IMR-90 (cell line): ENCODE measurements at regions not wholly inside any gene's neighbourhood (a gene's known extent, or its start where the extent isn't known, plus 50 kb on each side); places are given as distances from the start of the nearest gene placed in this dataset.

ENCODE experiments used
- ATAC-seq: fragments of 200-7000 bp; cut with Tn5 transposase; 2 replicates; pipeline ENCODE4 v1.9.1; 2020; ENCODE audit warnings: low read depth, mild to moderate bottlenecking, moderate library complexity
- BruUV-seq: library from RNA; stranded (reverse); fragments of 400-500 nt; replicated peaks from 2 replicates; lab custom pipeline; 2021; lab: Mats Ljungman, UMichigan
- CTCF ChIA-PET: fragments of 300-600 bp; formaldehyde crosslinking; extraction: SDS; loops from one replicate; lab custom pipeline; 2021; ENCODE audit warnings: antibody characterized with exemption; lab: Yijun Ruan, JAX
- POLR2A ChIA-PET: fragments of 300-600 bp; sonication (Branson Sonifier 250); formaldehyde crosslinking; loops from one replicate; lab custom pipeline; 2022; ENCODE audit warnings: antibody characterized with exemption; ENCODE audit not compliant: unreplicated experiment; lab: Charles Lee
- DNase-seq: peaks from one replicate; pipeline ENCODE4 v3.0.0; 2013
- H2AFZ ChIP-seq: replicated peaks from 2 replicates; pipeline ENCODE3; 2013; ENCODE audit warnings: low read length, mild to moderate bottlenecking; ENCODE audit not compliant: poor library complexity
- H2AK5ac ChIP-seq: 2 replicates; pipeline ENCODE4 v1.6.1; 2013; ENCODE audit warnings: low read depth, low read length, inconsistent platforms
- H2AK9ac ChIP-seq: replicated peaks from 2 replicates; pipeline ENCODE3; 2013; ENCODE audit warnings: mild to moderate bottlenecking, low read depth, low read length, moderate library complexity; ENCODE audit not compliant: poor library complexity
- H2BK120ac ChIP-seq: 2 replicates; pipeline ENCODE4 v1.6.1; 2013; ENCODE audit warnings: low read depth, low read length, inconsistent platforms
- H2BK15ac ChIP-seq: 3 replicates; pipeline ENCODE4 v1.6.1; 2013; ENCODE audit warnings: low read depth, low read length, inconsistent platforms
- H2BK20ac ChIP-seq: 2 replicates; pipeline ENCODE4 v1.6.1; 2013; ENCODE audit warnings: low read depth, mild to moderate bottlenecking, inconsistent platforms, low read length, moderate library complexity
- H2BK5ac ChIP-seq: 2 replicates; pipeline ENCODE4 v1.6.1; 2013; ENCODE audit warnings: mild to moderate bottlenecking, low read depth, low read length, inconsistent platforms; ENCODE audit not compliant: poor library complexity, severe bottlenecking
- H3K14ac ChIP-seq: replicated peaks from 2 replicates; pipeline ENCODE4 v1.6.1; 2013; ENCODE audit warnings: low read depth, low read length, inconsistent platforms
- H3K18ac ChIP-seq: 2 replicates; pipeline ENCODE4 v1.6.1; 2013; ENCODE audit warnings: low read depth, low read length, control low read depth
- H3K23ac ChIP-seq: 2 replicates; pipeline ENCODE4 v1.6.1; 2013; ENCODE audit warnings: low read depth, low read length, inconsistent platforms
- H3K27ac ChIP-seq: 2 replicates; pipeline ENCODE4 v1.5.1; 2013; ENCODE audit warnings: mild to moderate bottlenecking, control low read depth, low read length; ENCODE audit not compliant: insufficient read depth
- H3K27me3 ChIP-seq: 2 replicates; pipeline ENCODE4 v1.6.1; 2013; ENCODE audit warnings: low read length; ENCODE audit not compliant: control insufficient read depth, insufficient read depth
- H3K36me3 ChIP-seq: 2 replicates; pipeline ENCODE4 v1.6.1; 2013; ENCODE audit warnings: low read length, mixed read lengths; ENCODE audit not compliant: control insufficient read depth, insufficient read depth
- H3K4ac ChIP-seq: 2 replicates; pipeline ENCODE4 v1.6.1; 2013; ENCODE audit warnings: low read depth, low read length, inconsistent platforms
- H3K4me1 ChIP-seq: 2 replicates; pipeline ENCODE4 v1.6.1; 2013; ENCODE audit warnings: low read length, mixed read lengths; ENCODE audit not compliant: control insufficient read depth, insufficient read depth
- H3K4me2 ChIP-seq: 2 replicates; pipeline ENCODE4 v1.6.1; 2013; ENCODE audit warnings: low read depth, mild to moderate bottlenecking, control low read depth, low read length, moderate library complexity
- H3K4me3 ChIP-seq: 2 replicates; pipeline ENCODE4 v1.5.1; 2013; ENCODE audit warnings: low read depth, mild to moderate bottlenecking, control low read depth, low read length, moderate library complexity; ENCODE audit not compliant: insufficient read depth
- H3K56ac ChIP-seq: 2 replicates; pipeline ENCODE4 v1.6.1; 2013; ENCODE audit warnings: low read length, inconsistent platforms; ENCODE audit not compliant: insufficient read depth; ENCODE audit errors: extremely low read depth
- H3K79me1 ChIP-seq, 2 experiments: 2 replicates each; pipeline ENCODE4 v1.6.1; 2013; ENCODE audit warnings: low read length in 2 of 2, inconsistent platforms in 1 of 2, low read depth in 1 of 2
- H3K9ac ChIP-seq: 2 replicates; pipeline ENCODE4 v1.6.1; 2013; ENCODE audit warnings: low read depth, low read length, control low read depth
- H3K9me1 ChIP-seq: 2 replicates; pipeline ENCODE4 v1.6.1; 2013; ENCODE audit warnings: low read length, inconsistent platforms; ENCODE audit not compliant: insufficient read depth
- H3K9me3 ChIP-seq: 2 replicates; pipeline ENCODE4 v1.6.1; 2013; ENCODE audit warnings: low read length; ENCODE audit not compliant: control insufficient read depth, insufficient read depth
- H4K20me1 ChIP-seq: 2 replicates; pipeline ENCODE4 v1.6.1; 2013; ENCODE audit warnings: low read length, inconsistent platforms; ENCODE audit not compliant: insufficient read depth
- H4K5ac ChIP-seq: 2 replicates; pipeline ENCODE4 v1.6.1; 2013; ENCODE audit warnings: mild to moderate bottlenecking, low read depth, low read length, control low read depth
- H4K8ac ChIP-seq, 2 experiments: 2 replicates each; pipeline ENCODE4 v1.6.1; 2013; ENCODE audit warnings: low read depth in 2 of 2, low read length in 2 of 2, control low read depth in 1 of 2, inconsistent platforms in 1 of 2
- H4K91ac ChIP-seq: 2 replicates; pipeline ENCODE4 v1.6.1; 2013; ENCODE audit warnings: low read depth, low read length, inconsistent platforms; ENCODE audit not compliant: insufficient read depth
- BHLHE40 ChIP-seq: fragments of 150-350 bp; IDR thresholded peaks from 2 replicates; pipeline ENCODE4 v1.6.1; 2016; ENCODE audit warnings: mild to moderate bottlenecking, low read depth, low read length
- CEBPB ChIP-seq: IDR thresholded peaks from 2 replicates; pipeline ENCODE4 v1.6.1; 2012; ENCODE audit warnings: low read depth, low read length, improper control_type of control experiment
- CHD1 ChIP-seq: IDR thresholded peaks from 2 replicates; pipeline ENCODE4 v1.6.1; 2012; ENCODE audit warnings: low read depth, low read length, improper control_type of control experiment
- CTCF ChIP-seq: conservative IDR thresholded peaks from 2 replicates; pipeline ENCODE4 v1.5.1; 2012; ENCODE audit warnings: mild to moderate bottlenecking, low read depth, low read length, improper control_type of control experiment
- ELK1 ChIP-seq: fragments of 150-350 bp; IDR thresholded peaks from 2 replicates; pipeline ENCODE4 v1.6.1; 2016; ENCODE audit warnings: low read depth, mild to moderate bottlenecking, low read length, moderate library complexity, borderline replicate concordance
- FOS ChIP-seq: fragments of 150-350 bp; IDR thresholded peaks from 2 replicates; pipeline ENCODE4 v1.6.1; 2016; ENCODE audit warnings: low read depth, low read length
- MAFK ChIP-seq: IDR thresholded peaks from 2 replicates; pipeline ENCODE4 v1.6.1; 2012; ENCODE audit warnings: low read depth, low read length, improper control_type of control experiment
- MAZ ChIP-seq: IDR thresholded peaks from 2 replicates; pipeline ENCODE4 v1.6.1; 2012; ENCODE audit warnings: low read depth, mild to moderate bottlenecking, low read length, improper control_type of control experiment, moderate library complexity, borderline replicate concordance
- MXI1 ChIP-seq: IDR thresholded peaks from 2 replicates; pipeline ENCODE4 v1.6.1; 2012; ENCODE audit warnings: low read depth, mild to moderate bottlenecking, low read length, moderate library complexity, borderline replicate concordance
- NFE2L2 ChIP-seq: fragments of 150-350 bp; IDR thresholded peaks from 2 replicates; pipeline ENCODE4 v1.6.1; 2016; ENCODE audit warnings: low read depth, mild to moderate bottlenecking, low read length
- POLR2A ChIP-seq: IDR thresholded peaks from 2 replicates; pipeline ENCODE4 v1.6.1; 2012; ENCODE audit warnings: mild to moderate bottlenecking, low read depth, low read length
- RAD21 ChIP-seq: IDR thresholded peaks from 2 replicates; pipeline ENCODE4 v1.6.1; 2012; ENCODE audit warnings: low read length, improper control_type of control experiment
- RCOR1 ChIP-seq: IDR thresholded peaks from 2 replicates; pipeline ENCODE4 v1.6.1; 2012; ENCODE audit warnings: mild to moderate bottlenecking, low read length, improper control_type of control experiment; ENCODE audit not compliant: insufficient replicate concordance
- RFX5 ChIP-seq: IDR thresholded peaks from 2 replicates; pipeline ENCODE4 v1.8.0; 2012; ENCODE audit warnings: low read depth, mild to moderate bottlenecking, low read length, moderate library complexity
- SMC3 ChIP-seq: fragments of 150-350 bp; IDR thresholded peaks from 2 replicates; pipeline ENCODE4 v1.6.1; 2016; ENCODE audit warnings: low read depth, mild to moderate bottlenecking, antibody characterized with exemption, low read length, moderate library complexity
- USF2 ChIP-seq: fragments of 150-350 bp; IDR thresholded peaks from 2 replicates; pipeline ENCODE4 v1.6.1; 2017; ENCODE audit warnings: mild to moderate bottlenecking, antibody characterized with exemption, low read length, low read depth
- WGBS, 2 experiments: methylation state at CpG; one replicate each; pipeline versions ENCODE4 v1.1.5 to v1.1.7; 2013; ENCODE audit warnings: missing lambda C conversion rate in 2 of 2; ENCODE audit not compliant: insufficient read length in 1 of 2; ENCODE audit errors: extremely low coverage in 2 of 2; 5-methylcytosine and 5-hydroxymethylcytosine counted together
- dilution Hi-C: fragments of 300-500 bp; cut with HindIII; formaldehyde crosslinking; loops from one replicate; pipeline ENCODE4 v1.14.3; 2018; ENCODE audit warnings: low sequenced_read_pairs; ENCODE audit not compliant: unreplicated experiment
- in situ Hi-C: fragments of 300-500 bp; cut with MboI; formaldehyde crosslinking; loops from 3 replicates; pipeline ENCODE4 v1.14.3; 2019; ENCODE audit warnings: low sequenced_read_pairs, inconsistent platforms, mixed read lengths
- intact Hi-C: fragments of 100-400 bp; cut with micrococcal nuclease; formaldehyde crosslinking; loops from 2 replicates; pipeline ENCODE4 v1.10.0; 2022

- Histone ChIP-seq H3K36me3 (no peaks in the 10 kb centered on the region), H2BK20ac (no peak overlapping the region), H2BK5ac (no peak overlapping the region), H2AK5ac (no peak overlapping the region), H3K4me1 (no peaks in the 10 kb centered on the region), H3K23ac (no peak overlapping the region), H3K79me1 (no peaks in the 10 kb centered on the region), H2AK9ac (no peak overlapping the region), H3K4me2 (no peak overlapping the region), H2BK15ac (no peak overlapping the region), H3K27me3 (no peaks in the 10 kb centered on the region), H3K9me3 (no peaks in the 10 kb centered on the region), H4K91ac (no peak overlapping the region), H3K4me3 (no peak overlapping the region), H2BK120ac (no peak overlapping the region), H3K9me1 (no peaks in the 10 kb centered on the region), H3K9ac (no peak overlapping the region), H3K14ac (no peak overlapping the region), H2AFZ (no peak overlapping the region), H3K18ac (no peak overlapping the region), H4K8ac (no peak overlapping the region), H4K5ac (no peak overlapping the region), H4K20me1 (no peaks in the 10 kb centered on the region), H3K27ac (no peak overlapping the region), H3K4ac (no peak overlapping the region), H3K56ac (no peak overlapping the region)
- in situ Hi-C loops: no loop called here
- TF ChIP-seq MAFK (no peak), CHD1 (no peak), SMC3 (no peak), NFE2L2 (no peak), MXI1 (no peak), RAD21 (no peak), CTCF (no peak), MAZ (no peak), POLR2A (no peak), USF2 (no peak), ELK1 (no peak), FOS (no peak), BHLHE40 (no peak), RFX5 (no peak), CEBPB (no peak), RCOR1 (no peak)
- no TSS peak for BruUV-seq
- ChIA-PET POLR2A (interaction anchor here (0.6 kb wide), 1 partner anchor 1651 kb away, joined by 3 read pairs; no protein-coding TSS in a partner anchor), CTCF (no interaction called here)
- intact Hi-C loops: no loop called here
- WGBS, 2 experiments: no CpG with 5 or more reads among the region's 1 CpG
- DNase-seq (no peak), ATAC-seq (no peak)
- dilution Hi-C loops: no loop called here
Measured at GRCh38 chr3:153639631-153640030, 477.6 kb downstream of the RAP2B start.
